ENCODE measurements at regions not wholly inside any gene's neighbourhood (a gene's known extent, or its start where the extent isn't known, plus 50 kb on each side); places are given as distances from the start of the nearest gene placed in this dataset.

- Histone ChIP-seq H3K27ac (no peak overlapping the region), H3K4me1 (ENCODE audit: insufficient read depth) (no peaks in the 10 kb centered on the region), H3K9me3 (no peaks in the 10 kb centered on the region), H3K27me3 (no peaks in the 10 kb centered on the region), H3K4me3 (no peak overlapping the region), H3K36me3 (no peaks in the 10 kb centered on the region)
- no peak for TF ChIP-seq EP300 (IDR thresholded peaks at IDR 0.05)
- TF ChIP-seq, protein P1, sequence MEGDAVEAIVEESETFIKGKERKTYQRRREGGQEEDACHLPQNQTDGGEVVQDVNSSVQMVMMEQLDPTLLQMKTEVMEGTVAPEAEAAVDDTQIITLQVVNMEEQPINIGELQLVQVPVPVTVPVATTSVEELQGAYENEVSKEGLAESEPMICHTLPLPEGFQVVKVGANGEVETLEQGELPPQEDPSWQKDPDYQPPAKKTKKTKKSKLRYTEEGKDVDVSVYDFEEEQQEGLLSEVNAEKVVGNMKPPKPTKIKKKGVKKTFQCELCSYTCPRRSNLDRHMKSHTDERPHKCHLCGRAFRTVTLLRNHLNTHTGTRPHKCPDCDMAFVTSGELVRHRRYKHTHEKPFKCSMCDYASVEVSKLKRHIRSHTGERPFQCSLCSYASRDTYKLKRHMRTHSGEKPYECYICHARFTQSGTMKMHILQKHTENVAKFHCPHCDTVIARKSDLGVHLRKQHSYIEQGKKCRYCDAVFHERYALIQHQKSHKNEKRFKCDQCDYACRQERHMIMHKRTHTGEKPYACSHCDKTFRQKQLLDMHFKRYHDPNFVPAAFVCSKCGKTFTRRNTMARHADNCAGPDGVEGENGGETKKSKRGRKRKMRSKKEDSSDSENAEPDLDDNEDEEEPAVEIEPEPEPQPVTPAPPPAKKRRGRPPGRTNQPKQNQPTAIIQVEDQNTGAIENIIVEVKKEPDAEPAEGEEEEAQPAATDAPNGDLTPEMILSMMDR (IDR thresholded peaks at IDR 0.05): no peak
- no peak for TF ChIP-seq POLR2A (IDR thresholded peaks at IDR 0.05)
- WGBS, 3 donors: 37 to 49% (median 40%) methylated on average over 2 of the region's 2 CpGs
- intact Hi-C loops (cut with DNase I): no loop called here
- no peak for DNase-seq
Measured at GRCh38 chr18:44609181-44609941, 71.3 kb upstream of the SETBP1 start.

GRCh38 chr18:44620812-44621211 lies 59.9 kb upstream of the SETBP1 start:
- no peak for DNase-seq

GRCh38 chr18:44624052-44624451 lies 56.6 kb upstream of the SETBP1 start:
- no peaks in the 10 kb centered on the region for H3K36me3 ChIP-seq
- no peaks in the 10 kb centered on the region for H3K27me3 ChIP-seq
- H3K4me3 ChIP-seq: no peak overlapping the region
- intact Hi-C loops (cut with DNase I): no loop called here
- H3K27ac ChIP-seq: no peak overlapping the region
- no peaks in the 10 kb centered on the region for H3K9me3 ChIP-seq
- DNase-seq: no peak
- TF ChIP-seq, protein P1 (IDR thresholded peaks at IDR 0.05): no peak
- no peak for TF ChIP-seq EP300 (IDR thresholded peaks at IDR 0.05)
- no peak for TF ChIP-seq POLR2A (IDR thresholded peaks at IDR 0.05)
- no peaks in the 10 kb centered on the region for H3K4me1 ChIP-seq (ENCODE audit: insufficient read depth)

More at GRCh38 chr18:44620812-44621211, 59.9 kb upstream of the SETBP1 start:
- H3K27ac ChIP-seq: no peak overlapping the region
- WGBS, 3 donors: 82 to 93% (median 86%) methylated on average over 1 of the region's 1 CpG
- no peaks in the 10 kb centered on the region for H3K36me3 ChIP-seq
- TF ChIP-seq, protein P1 (IDR thresholded peaks at IDR 0.05): no peak
- TF ChIP-seq POLR2A (IDR thresholded peaks at IDR 0.05): no peak
- no peaks in the 10 kb centered on the region for H3K27me3 ChIP-seq
- H3K4me1 ChIP-seq (ENCODE audit: insufficient read depth): no peaks in the 10 kb centered on the region
- H3K4me3 ChIP-seq: no peak overlapping the region
- intact Hi-C loops (cut with DNase I): no loop called here
- no peaks in the 10 kb centered on the region for H3K9me3 ChIP-seq

GRCh38 chr18:44625386-44625785 lies 55.3 kb upstream of the SETBP1 start:
- Histone ChIP-seq H3K4me3 (no peak overlapping the region), H3K9me3 (no peaks in the 10 kb centered on the region), H3K27me3 (no peaks in the 10 kb centered on the region), H3K36me3 (no peaks in the 10 kb centered on the region), H3K27ac (no peak overlapping the region), H3K4me1 (ENCODE audit: insufficient read depth) (no peaks in the 10 kb centered on the region)
- intact Hi-C loops (cut with DNase I): no loop called here
- 87 to 95% (median 89%) methylated on average over 3 of the region's 3 CpGs for whole genome bisulfite sequencing, 3 donors
- no peak for TF ChIP-seq EP300 (IDR thresholded peaks at IDR 0.05)
- TF ChIP-seq, protein P1 (IDR thresholded peaks at IDR 0.05): no peak
- no peak for TF ChIP-seq POLR2A (IDR thresholded peaks at IDR 0.05)
- DNase-seq: no peak
